ENCODE measurements at regions not wholly inside any gene's neighbourhood (a gene's known extent, or its start where the extent isn't known, plus 50 kb on each side); places are given as distances from the start of the nearest gene placed in this dataset.

DNA sequence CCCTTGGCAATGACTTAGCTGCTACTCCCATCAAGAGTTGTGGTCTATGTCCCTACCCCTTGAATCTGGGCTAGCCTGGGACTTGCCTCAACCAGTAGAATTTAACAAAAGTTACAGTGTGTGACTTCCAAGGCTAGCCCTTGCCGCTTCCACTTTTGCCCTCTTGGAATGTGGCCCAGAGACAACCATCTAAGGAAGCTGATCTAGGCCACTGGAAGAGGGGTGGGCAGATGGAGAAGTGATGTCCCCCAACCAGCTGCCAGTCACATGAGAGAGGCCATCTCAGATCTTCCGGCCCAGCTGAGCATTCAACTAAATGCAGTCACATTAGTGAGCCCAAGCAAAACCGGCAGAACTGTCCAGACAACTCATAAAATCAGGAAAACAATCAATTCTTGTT, 115.1 kb downstream of the TOMM20 start:
- BruUV-seq (replicated peaks), result no TSS peak
- POLR2A ChIA-PET, result no interaction called here
- no peak for FAIRE-seq

More for the DNA sequence above, 115.1 kb downstream of the TOMM20 start:
- no peak overlapping the region for H3K4me3 ChIP-seq (replicated peaks in 1 of 3; ENCODE audit: insufficient read depth in 1 of 3, low read depth in 2 of 3, low read length in 3 of 3)
- ATAC-seq, result no peak
- in situ Hi-C loops (cut with HindIII; ENCODE audit: extremely low pct_ligation_motif_present, low pct_unique_long_range_greater_than_20kb) (no loop called here), intact Hi-C loops (cut with micrococcal nuclease; ENCODE audit: unreplicated experiment) (no loop called here)
- peaks cover 39% of the 10 kb centered on the region for H3K4me1 ChIP-seq (ENCODE audit: insufficient read depth, low read length)
- H3K79me2 ChIP-seq (ENCODE audit: insufficient read depth, low read length), result no peaks in the 10 kb centered on the region
- no peaks in the 10 kb centered on the region for H3K36me3 ChIP-seq (replicated peaks in 1 of 2; ENCODE audit: control insufficient read depth in 1 of 2, insufficient read depth in 2 of 2, low read length in 2 of 2)
- no peaks in the 10 kb centered on the region for H3K27me3 ChIP-seq (ENCODE audit: control insufficient read depth in 1 of 2, insufficient read depth in 2 of 2, low read length in 2 of 2)
- no peak overlapping the region for H3K27ac ChIP-seq (ENCODE audit: extremely low read length, insufficient read depth, low read length)
- WGBS (ENCODE audit: low lambda C conversion rate), result 100% methylated on average over 3 of the region's 3 CpGs
- TF ChIP-seq, protein P1, sequence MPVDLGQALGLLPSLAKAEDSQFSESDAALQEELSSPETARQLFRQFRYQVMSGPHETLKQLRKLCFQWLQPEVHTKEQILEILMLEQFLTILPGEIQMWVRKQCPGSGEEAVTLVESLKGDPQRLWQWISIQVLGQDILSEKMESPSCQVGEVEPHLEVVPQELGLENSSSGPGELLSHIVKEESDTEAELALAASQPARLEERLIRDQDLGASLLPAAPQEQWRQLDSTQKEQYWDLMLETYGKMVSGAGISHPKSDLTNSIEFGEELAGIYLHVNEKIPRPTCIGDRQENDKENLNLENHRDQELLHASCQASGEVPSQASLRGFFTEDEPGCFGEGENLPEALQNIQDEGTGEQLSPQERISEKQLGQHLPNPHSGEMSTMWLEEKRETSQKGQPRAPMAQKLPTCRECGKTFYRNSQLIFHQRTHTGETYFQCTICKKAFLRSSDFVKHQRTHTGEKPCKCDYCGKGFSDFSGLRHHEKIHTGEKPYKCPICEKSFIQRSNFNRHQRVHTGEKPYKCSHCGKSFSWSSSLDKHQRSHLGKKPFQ (CRISPR knock-in tag; IDR thresholded peaks at IDR 0.05; ENCODE audit: insufficient replicate concordance), result no peak
- TF ChIP-seq FLYWCH1 (CRISPR knock-in tag; IDR thresholded peaks at IDR 0.05) (no peak), FOXP1 (IDR thresholded peaks at IDR 0.05) (no peak), FOXP1 (CRISPR knock-in tag; IDR thresholded peaks at IDR 0.05) (no peak), ETV6 (CRISPR knock-in tag; conservative IDR thresholded peaks at IDR 0.05) (no peak)
- TF ChIP-seq, protein P2, sequence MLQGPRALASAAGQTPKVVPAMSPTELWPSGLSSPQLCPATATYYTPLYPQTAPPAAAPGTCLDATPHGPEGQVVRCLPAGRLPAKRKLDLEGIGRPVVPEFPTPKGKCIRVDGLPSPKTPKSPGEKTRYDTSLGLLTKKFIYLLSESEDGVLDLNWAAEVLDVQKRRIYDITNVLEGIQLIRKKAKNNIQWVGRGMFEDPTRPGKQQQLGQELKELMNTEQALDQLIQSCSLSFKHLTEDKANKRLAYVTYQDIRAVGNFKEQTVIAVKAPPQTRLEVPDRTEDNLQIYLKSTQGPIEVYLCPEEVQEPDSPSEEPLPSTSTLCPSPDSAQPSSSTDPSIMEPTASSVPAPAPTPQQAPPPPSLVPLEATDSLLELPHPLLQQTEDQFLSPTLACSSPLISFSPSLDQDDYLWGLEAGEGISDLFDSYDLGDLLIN (CRISPR knock-in tag; IDR thresholded peaks at IDR 0.05; ENCODE audit: borderline replicate concordance), result no peak
- DNase-seq (ENCODE audit: low spot score), result no peak
- no peaks in the 10 kb centered on the region for H3K9me3 ChIP-seq (ENCODE audit: low read length)
- CTCF ChIA-PET (ENCODE audit: low intra/inter-chr PET ratio, low total read pairs), result no interaction called here
- no peak overlapping the region for H3K9ac ChIP-seq (ENCODE audit: insufficient read depth, low read depth, low read length)
- H3K4me2 ChIP-seq (ENCODE audit: low read depth, low read length), result no peak overlapping the region
- no peaks in the 10 kb centered on the region for H4K20me1 ChIP-seq (ENCODE audit: insufficient read depth, low read length)
- H2AFZ ChIP-seq (ENCODE audit: low read length), result no peak overlapping the region
